Upper lobe of right lung (tissue), 1 donor: ENCODE measurements at regions not wholly inside any gene's neighbourhood (a gene's known extent, or its start where the extent isn't known, plus 50 kb on each side); places are given as distances from the start of the nearest gene placed in this dataset.
"Not testable (repeated sequence)": the region's sequence is repeated elsewhere in the genome, so short reads cannot be mapped to it uniquely, and the experiment has no call there.

Experiments
- ATAC-seq: fragments of 200-7000 bp; cut with Tn5 transposase; one replicate; pipeline ENCODE4 v1.9.1; 2020; ENCODE audit warnings: mild to moderate bottlenecking, moderate library complexity
- DNase-seq: peaks from one replicate; pipeline ENCODE4 v3.0.0-alpha.2; 2020
- H3K27ac ChIP-seq: fragments of 200-600 bp; one replicate; pipeline ENCODE4 v1.8.0; 2022
- H3K27me3 ChIP-seq: fragments of 200-600 bp; one replicate; pipeline ENCODE4 v1.8.0; 2022; ENCODE audit warnings: mild to moderate bottlenecking
- H3K36me3 ChIP-seq: fragments of 200-600 bp; one replicate; pipeline ENCODE4 v1.8.0; 2022
- H3K4me1 ChIP-seq: fragments of 200-600 bp; one replicate; pipeline ENCODE4 v1.8.0; 2022
- H3K4me3 ChIP-seq: fragments of 200-600 bp; one replicate; pipeline ENCODE4 v1.8.0; 2022; ENCODE audit warnings: mild to moderate bottlenecking
- H3K9me3 ChIP-seq: fragments of 200-600 bp; one replicate; pipeline ENCODE4 v1.8.0; 2022
- CTCF ChIP-seq: fragments of 200-600 bp; IDR thresholded peaks from one replicate; pipeline ENCODE4 v1.8.0; 2022; ENCODE audit warnings: antibody characterized with exemption
- intact Hi-C: fragments of 100-400 bp; cut with DNase I; formaldehyde crosslinking; loops from one replicate; pipeline ENCODE4 v1.11.0; 2022
- donor health status: DM: no; HTN: yes; CAD: no; lungs with severe emphysema.

- H3K36me3 ChIP-seq = no peaks in the 10 kb centered on the region
- DNase-seq (no peak), ATAC-seq (peak; percentile 28)
- TF ChIP-seq CTCF = no peak
- H3K27me3 ChIP-seq = no peaks in the 10 kb centered on the region
- H3K4me3 ChIP-seq = no peak overlapping the region
- intact Hi-C loops = no loop called here
- H3K27ac ChIP-seq = no peak overlapping the region
- no peaks in the 10 kb centered on the region for H3K4me1 ChIP-seq
- H3K9me3 ChIP-seq = no peaks in the 10 kb centered on the region
Measured at GRCh38 chr18:56444201-56444600, 194.2 kb downstream of the TXNL1 start.

GRCh38 chr18:56443166-56443907 lies 195.1 kb downstream of the TXNL1 start:
- Histone ChIP-seq H3K36me3 (no peaks in the 10 kb centered on the region), H3K4me1 (no peaks in the 10 kb centered on the region), H3K4me3 (no peak overlapping the region), H3K9me3 (no peaks in the 10 kb centered on the region), H3K27ac (no peak overlapping the region), H3K27me3 (no peaks in the 10 kb centered on the region)
- intact Hi-C loops = no loop called here
- no peak for DNase-seq
- ATAC-seq = no peak
- no peak for TF ChIP-seq CTCF

- not testable (repeated sequence) for H3K36me3 ChIP-seq
Measured at GRCh38 chr18:56438480-56438879, 199.9 kb downstream of the TXNL1 start.

GRCh38 chr18:56436651-56437050 lies 201.7 kb downstream of the TXNL1 start:
- ATAC-seq = no peak
- intact Hi-C loops = no loop called here
- Histone ChIP-seq H3K9me3 (no peaks in the 10 kb centered on the region), H3K4me1 (no peaks in the 10 kb centered on the region), H3K4me3 (no peak overlapping the region), H3K27ac (no peak overlapping the region), H3K36me3 (no peaks in the 10 kb centered on the region), H3K27me3 (no peaks in the 10 kb centered on the region)
- no peak for TF ChIP-seq CTCF
- DNase-seq = no peak

More at GRCh38 chr18:56438480-56438879, 199.9 kb downstream of the TXNL1 start:
- H3K4me1 ChIP-seq, H3K4me3 ChIP-seq, intact Hi-C loops, H3K9me3 ChIP-seq, H3K27me3 ChIP-seq, ATAC-seq, H3K27ac ChIP-seq, DNase-seq: not testable (repeated sequence)

GRCh38 chr18:56433919-56434318 lies 204.5 kb downstream of the TXNL1 start:
- H3K36me3 ChIP-seq = no peaks in the 10 kb centered on the region
- ATAC-seq (no peak), DNase-seq (no peak)
- intact Hi-C loops = no loop called here
- no peak overlapping the region for H3K27ac ChIP-seq
- no peaks in the 10 kb centered on the region for H3K9me3 ChIP-seq
- H3K4me3 ChIP-seq = no peak overlapping the region
- no peaks in the 10 kb centered on the region for H3K27me3 ChIP-seq
- TF ChIP-seq CTCF = no peak
- H3K4me1 ChIP-seq = no peaks in the 10 kb centered on the region

GRCh38 chr18:56431551-56431950 lies 206.8 kb downstream of the TXNL1 start:
- Histone ChIP-seq H3K27ac (no peak overlapping the region), H3K4me1 (no peaks in the 10 kb centered on the region), H3K4me3 (no peak overlapping the region), H3K36me3 (no peaks in the 10 kb centered on the region), H3K27me3 (no peaks in the 10 kb centered on the region), H3K9me3 (no peaks in the 10 kb centered on the region)
- TF ChIP-seq CTCF = no peak
- no peak for DNase-seq
- peak; percentile 74 for ATAC-seq
- intact Hi-C loops = no loop called here
